ENCODE measurements at regions not wholly inside any gene's neighbourhood (a gene's known extent, or its start where the extent isn't known, plus 50 kb on each side); places are given as distances from the start of the nearest gene placed in this dataset.

DNA sequence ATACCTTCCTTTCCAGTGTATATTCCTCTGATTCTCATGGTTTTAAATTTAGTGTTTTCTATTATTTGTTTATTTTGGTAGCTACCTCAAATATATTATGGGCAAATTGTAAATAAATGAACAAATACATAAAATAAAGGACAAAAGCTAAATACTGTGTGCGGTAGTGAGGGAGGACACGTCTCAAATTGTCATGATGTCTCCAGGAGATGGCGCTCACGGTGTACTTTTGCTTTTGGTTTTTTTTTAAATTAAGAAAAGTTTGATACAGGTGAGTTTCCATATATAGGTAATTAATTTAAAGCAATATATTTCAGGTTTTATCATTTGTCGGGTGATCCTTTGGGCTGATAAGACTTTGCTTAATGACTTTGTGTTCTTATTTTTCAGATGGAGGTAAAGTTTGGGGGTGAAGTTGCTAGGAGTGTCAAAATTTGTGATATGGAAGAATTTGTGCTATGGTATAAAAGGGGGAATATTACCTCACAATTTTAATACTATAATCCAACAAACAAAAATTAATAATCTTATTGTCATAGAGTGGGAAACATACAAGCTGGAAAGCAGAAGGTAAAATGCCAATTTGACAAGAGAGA lies 68.4 kb upstream of the TMEM229A start:
- CTCF ChIA-PET = interaction anchor here (0.7 to 2.3 kb wide), 24 partner anchors 9 to 760 kb away, joined by 3 to 16 read pairs (median 4); no protein-coding TSS in a partner anchor
- Histone ChIP-seq H3K4me3 (ENCODE audit: low read depth in 2 of 2, low read length in 1 of 2) (no peak overlapping the region), H3K9ac (no peak overlapping the region), H3K4me1 (ENCODE audit: control insufficient read depth in 1 of 2, insufficient read depth in 2 of 2, low read depth in 1 of 2, low read length in 1 of 2) (no peaks in the 10 kb centered on the region; a peak in 1 of 4 replicates), H3K27ac (ENCODE audit: low read depth in 2 of 2, low read length in 1 of 2) (no peak overlapping the region; a peak in 1 of 4 replicates), H3F3A (replicated peaks; ENCODE audit: insufficient read depth) (no peaks in the 10 kb centered on the region), H3K9me2 (no peaks in the 10 kb centered on the region), H4K20me1 (ENCODE audit: insufficient read depth) (no peaks in the 10 kb centered on the region), H3K79me2 (ENCODE audit: insufficient read depth) (no peaks in the 10 kb centered on the region), H3K36me3 (replicated peaks in 1 of 2; ENCODE audit: control insufficient read depth in 1 of 2, insufficient read depth in 2 of 2, low read length in 1 of 2) (no peaks in the 10 kb centered on the region), H3K9me3 (no peaks in the 10 kb centered on the region), H3K27me3 (ENCODE audit: insufficient read depth) (no peaks in the 10 kb centered on the region), H2AFZ (ENCODE audit: low read depth) (no peak overlapping the region), H3K4me2 (no peak overlapping the region)
- 59% methylated on average over 5 of the region's 5 CpGs for WGBS (ENCODE audit: low lambda C conversion rate)
- TF ChIP-seq EZH2phosphoT487 (IDR thresholded peaks at IDR 0.05; ENCODE audit: borderline replicate concordance, low read depth) (no peak), FOXM1 (IDR thresholded peaks at IDR 0.05; ENCODE audit: low read depth) (no peak), SMC3 (IDR thresholded peaks at IDR 0.05; ENCODE audit: low read depth, low read length) (peak; percentile 23; the same call in 1 of the 2 replicates), RAD21 (IDR thresholded peaks at IDR 0.05; ENCODE audit: low read length) (peak; percentile 64), CTCF (IDR thresholded peaks at IDR 0.05) (peak; percentile 69), JUND (IDR thresholded peaks at IDR 0.05) (no peak)
- TF ChIP-seq, protein P1, sequence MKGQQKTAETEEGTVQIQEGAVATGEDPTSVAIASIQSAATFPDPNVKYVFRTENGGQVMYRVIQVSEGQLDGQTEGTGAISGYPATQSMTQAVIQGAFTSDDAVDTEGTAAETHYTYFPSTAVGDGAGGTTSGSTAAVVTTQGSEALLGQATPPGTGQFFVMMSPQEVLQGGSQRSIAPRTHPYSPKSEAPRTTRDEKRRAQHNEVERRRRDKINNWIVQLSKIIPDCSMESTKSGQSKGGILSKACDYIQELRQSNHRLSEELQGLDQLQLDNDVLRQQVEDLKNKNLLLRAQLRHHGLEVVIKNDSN (IDR thresholded peaks at IDR 0.05; ENCODE audit: borderline replicate concordance, low read depth) = no peak
- POLR2A ChIA-PET = no interaction called here
- DNase-seq = peak; percentile 33

GRCh38 chr7:124100190-124100589 lies 67.3 kb upstream of the TMEM229A start:
- Histone ChIP-seq H3K9me2 (no peaks in the 10 kb centered on the region), H3K4me3 (ENCODE audit: low read depth in 2 of 2, low read length in 1 of 2) (no peak overlapping the region), H3K9me3 (no peaks in the 10 kb centered on the region), H3K27me3 (ENCODE audit: insufficient read depth) (no peaks in the 10 kb centered on the region), H3K4me1 (ENCODE audit: control insufficient read depth in 1 of 2, insufficient read depth in 2 of 2, low read depth in 1 of 2, low read length in 1 of 2) (no peaks in the 10 kb centered on the region; a peak in 1 of 4 replicates), H3K9ac (no peak overlapping the region), H3K4me2 (no peak overlapping the region), H4K20me1 (ENCODE audit: insufficient read depth) (no peaks in the 10 kb centered on the region), H3K79me2 (ENCODE audit: insufficient read depth) (no peaks in the 10 kb centered on the region), H3K27ac (ENCODE audit: low read depth in 2 of 2, low read length in 1 of 2) (no peak overlapping the region), H2AFZ (ENCODE audit: low read depth) (no peak overlapping the region), H3F3A (replicated peaks; ENCODE audit: insufficient read depth) (no peaks in the 10 kb centered on the region), H3K36me3 (replicated peaks in 1 of 2; ENCODE audit: control insufficient read depth in 1 of 2, insufficient read depth in 2 of 2, low read length in 1 of 2) (no peaks in the 10 kb centered on the region)
- no peak for TF ChIP-seq MXI1 (IDR thresholded peaks at IDR 0.05; ENCODE audit: low read depth, low read length)
- TF ChIP-seq RFX5 (IDR thresholded peaks at IDR 0.05; ENCODE audit: low read length) = no peak
- no peak for TF ChIP-seq IRF3 (IDR thresholded peaks at IDR 0.05; ENCODE audit: low read depth, low read length)
- TF ChIP-seq, protein P2, sequence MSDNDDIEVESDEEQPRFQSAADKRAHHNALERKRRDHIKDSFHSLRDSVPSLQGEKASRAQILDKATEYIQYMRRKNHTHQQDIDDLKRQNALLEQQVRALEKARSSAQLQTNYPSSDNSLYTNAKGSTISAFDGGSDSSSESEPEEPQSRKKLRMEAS (IDR thresholded peaks at IDR 0.05; ENCODE audit: low read depth) = no peak
- TF ChIP-seq ELF1 (IDR thresholded peaks at IDR 0.05) = no peak
- no peak for TF ChIP-seq GATA2 (CRISPR knock-in tag; IDR thresholded peaks at IDR 0.05)
- no peak for TF ChIP-seq SMC3 (IDR thresholded peaks at IDR 0.05; ENCODE audit: low read depth, low read length)
- TF ChIP-seq, protein P1 (IDR thresholded peaks at IDR 0.05; ENCODE audit: borderline replicate concordance, low read depth) = no peak
- TF ChIP-seq PBX3 (IDR thresholded peaks at IDR 0.05) = no peak
- TF ChIP-seq CHD2 (IDR thresholded peaks at IDR 0.05; ENCODE audit: low read length, partially characterized antibody) = no peak
- no peak for TF ChIP-seq YY1 (IDR thresholded peaks at IDR 0.05; ENCODE audit: low read depth)
- no peak for TF ChIP-seq FOXJ3 (CRISPR knock-in tag; IDR thresholded peaks at IDR 0.05)
- no peak for TF ChIP-seq TAF1 (IDR thresholded peaks at IDR 0.05; ENCODE audit: borderline replicate concordance, low read depth, low read length)
- TF ChIP-seq RAD21 (IDR thresholded peaks at IDR 0.05; ENCODE audit: low read length) = no peak
- no peak for TF ChIP-seq FOXM1 (IDR thresholded peaks at IDR 0.05; ENCODE audit: low read depth)
- no peak for TF ChIP-seq GABPA (IDR thresholded peaks at IDR 0.05; ENCODE audit: low read depth)
- TF ChIP-seq TEAD4 (IDR thresholded peaks at IDR 0.05; ENCODE audit: borderline replicate concordance, insufficient read depth) = no peak
- no peak for TF ChIP-seq EP300 (IDR thresholded peaks at IDR 0.05; ENCODE audit: borderline replicate concordance in 1 of 2, low read depth in 1 of 2, low read length in 1 of 2)
- ChIA-PET CTCF (interaction anchor here (0.9 to 2.3 kb wide), 12 partner anchors 11 to 148 kb away, joined by 3 to 16 read pairs (median 4); no protein-coding TSS in a partner anchor), POLR2A (interaction anchor here (0.5 kb wide), 1 partner anchor 16 kb away, joined by 4 read pairs; no protein-coding TSS in a partner anchor)
- WGBS (ENCODE audit: low lambda C conversion rate) = 62% methylated on average over 3 of the region's 3 CpGs
- no peak for DNase-seq

Data from SK-N-SH (cell line).